Right lobe of liver (tissue), 4 donors: ENCODE measurements at regions not wholly inside any gene's neighbourhood (a gene's known extent, or its start where the extent isn't known, plus 50 kb on each side); places are given as distances from the start of the nearest gene placed in this dataset.

Source experiments
- CTCF ChIP-seq, 4 donors: fragments of 200-600 bp in 3 of 4; fragments of 450-650 bp in 1 of 4; IDR thresholded peaks; one replicate each; pipeline versions ENCODE4 v1.5.1 to v1.8.0; 2016 to 2022; ENCODE audit warnings: antibody characterized with exemption in 4 of 4, mild to moderate bottlenecking in 2 of 4
- POLR2A ChIP-seq: fragments of 450-650 bp; IDR thresholded peaks from one replicate; pipeline ENCODE4 v1.6.1; 2017; ENCODE audit warnings: antibody characterized with exemption, mild to moderate bottlenecking
- donor health status: DM: no; HTN: no; CAD: no.
- donor health status: DM: no; HTN: no; CAD: no.
- donor health status: DM: no; HTN: yes; CAD: no.

GRCh38 chr6:122285292-122285913 lies 114.0 kb upstream of the HSF2 start:
- no peak for TF ChIP-seq POLR2A
- TF ChIP-seq CTCF (IDR thresholded peaks at IDR 0.05): no peak
